Activated naive CD8-positive, alpha-beta T cell treated with anti-CD3 and anti-CD28 coated beads for 36 hours (primary cell): ENCODE measurements at regions not wholly inside any gene's neighbourhood (a gene's known extent, or its start where the extent isn't known, plus 50 kb on each side); places are given as distances from the start of the nearest gene placed in this dataset.

Source experiments
- DNase-seq: peaks from one replicate; pipeline ENCODE4 v3.0.0; 2021
- H3K27ac Mint-ChIP-seq: one replicate; pipeline ENCODE4 v1.8.0; 2022; ENCODE audit warnings: mild to moderate bottlenecking, moderate library complexity, mixed read lengths
- H3K27me3 Mint-ChIP-seq: one replicate; pipeline ENCODE4 v1.8.0; 2022; ENCODE audit warnings: mild to moderate bottlenecking, mixed read lengths
- H3K36me3 Mint-ChIP-seq: one replicate; pipeline ENCODE4 v1.8.0; 2021; ENCODE audit warnings: mild to moderate bottlenecking, mixed read lengths
- H3K4me1 Mint-ChIP-seq: one replicate; pipeline ENCODE4 v1.8.0; 2021; ENCODE audit warnings: mixed read lengths
- H3K4me3 Mint-ChIP-seq: one replicate; pipeline ENCODE4 v1.8.0; 2022; ENCODE audit warnings: mild to moderate bottlenecking, moderate library complexity, mixed read lengths
- H3K9me3 Mint-ChIP-seq: one replicate; pipeline ENCODE4 v1.8.0; 2022; ENCODE audit warnings: mixed read lengths

GRCh38 chr4:1463927-1464540 lies 57.8 kb upstream of the NKX1-1 start:
- Mint-ChIP-seq H3K4me3 (no peak overlapping the region), H3K27ac (no peak overlapping the region), H3K9me3 (peaks cover 12% of the 10 kb centered on the region), H3K36me3 (no peaks in the 10 kb centered on the region), H3K4me1 (no peaks in the 10 kb centered on the region), H3K27me3 (peaks cover 20% of the 10 kb centered on the region)
- no peak for DNase-seq

GRCh38 chr4:1463088-1463926 lies 57.1 kb upstream of the NKX1-1 start:
- DNase-seq: no peak
- Mint-ChIP-seq H3K27me3 (peaks cover 22% of the 10 kb centered on the region), H3K4me3 (no peak overlapping the region), H3K27ac (no peak overlapping the region), H3K4me1 (no peaks in the 10 kb centered on the region), H3K9me3 (peaks cover 10% of the 10 kb centered on the region), H3K36me3 (no peaks in the 10 kb centered on the region)

- no peak for DNase-seq
- Mint-ChIP-seq H3K4me1 (no peaks in the 10 kb centered on the region), H3K9me3 (peaks cover 4% of the 10 kb centered on the region), H3K4me3 (no peak overlapping the region), H3K27ac (no peak overlapping the region), H3K27me3 (peaks cover 22% of the 10 kb centered on the region), H3K36me3 (no peaks in the 10 kb centered on the region)
Observed at GRCh38 chr4:1462768-1463075, 56.5 kb upstream of the NKX1-1 start.

GRCh38 chr4:1462009-1462767 lies 55.9 kb upstream of the NKX1-1 start:
- H3K9me3 Mint-ChIP-seq: no peaks in the 10 kb centered on the region
- DNase-seq: no peak
- no peaks in the 10 kb centered on the region for H3K4me1 Mint-ChIP-seq
- H3K36me3 Mint-ChIP-seq: no peaks in the 10 kb centered on the region
- no peak overlapping the region for H3K27ac Mint-ChIP-seq
- H3K4me3 Mint-ChIP-seq: no peak overlapping the region
- H3K27me3 Mint-ChIP-seq: peaks cover 22% of the 10 kb centered on the region

GRCh38 chr4:1460967-1461868 lies 55.0 kb upstream of the NKX1-1 start:
- H3K27me3 Mint-ChIP-seq: peaks cover 26% of the 10 kb centered on the region
- no peak overlapping the region for H3K4me3 Mint-ChIP-seq
- no peaks in the 10 kb centered on the region for H3K4me1 Mint-ChIP-seq
- H3K9me3 Mint-ChIP-seq: peaks cover 2% of the 10 kb centered on the region
- H3K27ac Mint-ChIP-seq: no peak overlapping the region
- no peak for DNase-seq
- H3K36me3 Mint-ChIP-seq: no peaks in the 10 kb centered on the region

- peaks cover 2% of the 10 kb centered on the region for H3K9me3 Mint-ChIP-seq
- DNase-seq: no peak
Observed at GRCh38 chr4:1459722-1460511, 53.7 kb upstream of the NKX1-1 start.

GRCh38 chr4:1459081-1459721 lies 53.0 kb upstream of the NKX1-1 start:
- DNase-seq: no peak
- H3K4me1 Mint-ChIP-seq: no peaks in the 10 kb centered on the region
- no peak overlapping the region for H3K4me3 Mint-ChIP-seq
- peaks cover 2% of the 10 kb centered on the region for H3K9me3 Mint-ChIP-seq
- no peak overlapping the region for H3K27ac Mint-ChIP-seq
- H3K27me3 Mint-ChIP-seq: peaks cover 26% of the 10 kb centered on the region
- H3K36me3 Mint-ChIP-seq: no peaks in the 10 kb centered on the region

More at GRCh38 chr4:1459722-1460511, 53.7 kb upstream of the NKX1-1 start:
- H3K27ac Mint-ChIP-seq: no peak overlapping the region
- no peaks in the 10 kb centered on the region for H3K4me1 Mint-ChIP-seq
- peaks cover 26% of the 10 kb centered on the region for H3K27me3 Mint-ChIP-seq
- H3K4me3 Mint-ChIP-seq: no peak overlapping the region
- H3K36me3 Mint-ChIP-seq: no peaks in the 10 kb centered on the region

- Mint-ChIP-seq H3K4me3 (no peak overlapping the region), H3K27ac (no peak overlapping the region), H3K36me3 (no peaks in the 10 kb centered on the region), H3K27me3 (peaks cover 26% of the 10 kb centered on the region), H3K4me1 (no peaks in the 10 kb centered on the region), H3K9me3 (peaks cover 7% of the 10 kb centered on the region)
- no peak for DNase-seq
Observed at GRCh38 chr4:1458581-1458980, 52.3 kb upstream of the NKX1-1 start.
